Cardiac fibroblast (primary cell): ENCODE measurements at regions not wholly inside any gene's neighbourhood (a gene's known extent, or its start where the extent isn't known, plus 50 kb on each side); places are given as distances from the start of the nearest gene placed in this dataset.

ENCODE experiments used
- DNase-seq, 2 donors: peaks; one replicate each; pipeline versions ENCODE4 v3.0.0 to v3.0.0-alpha.2; 2010; ENCODE audit warnings: low read depth in 2 of 2
- H3K4me3 ChIP-seq, 2 donors: replicated peaks in 1 of 2; 1 replicate in 1 of 2; 2 replicates in 1 of 2; pipeline ENCODE4 v1.5.1; 2011; ENCODE audit warnings: low read depth in 2 of 2, low read length in 2 of 2, mild to moderate bottlenecking in 2 of 2, moderate library complexity in 1 of 2
- TF ChIP-seq, protein P1 (sequence below): IDR thresholded peaks from one replicate; pipeline ENCODE4 v1.5.1; 2011; ENCODE audit warnings: low read depth, mild to moderate bottlenecking, low read length, inconsistent platforms

DNA sequence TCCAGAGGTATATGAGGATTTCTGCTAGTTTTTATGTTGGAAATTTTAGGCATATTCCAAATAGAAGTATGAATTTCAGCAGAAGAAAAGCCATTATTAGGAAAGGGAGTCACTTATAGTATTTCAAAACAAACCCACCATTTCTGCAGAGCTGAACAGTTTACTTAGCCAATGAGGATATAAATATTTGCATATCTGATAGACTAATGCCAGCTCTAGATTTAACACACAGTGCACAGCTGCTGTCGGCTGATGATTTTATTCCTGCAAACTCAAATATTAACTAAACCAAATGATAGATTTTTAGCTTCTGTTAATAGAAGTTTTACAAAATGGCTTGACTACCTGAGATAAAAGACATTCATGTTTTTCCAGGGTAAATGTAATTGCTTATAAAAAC, 375.8 kb upstream of the FANCL start:
- DNase-seq: no peak
- TF ChIP-seq, protein P1, sequence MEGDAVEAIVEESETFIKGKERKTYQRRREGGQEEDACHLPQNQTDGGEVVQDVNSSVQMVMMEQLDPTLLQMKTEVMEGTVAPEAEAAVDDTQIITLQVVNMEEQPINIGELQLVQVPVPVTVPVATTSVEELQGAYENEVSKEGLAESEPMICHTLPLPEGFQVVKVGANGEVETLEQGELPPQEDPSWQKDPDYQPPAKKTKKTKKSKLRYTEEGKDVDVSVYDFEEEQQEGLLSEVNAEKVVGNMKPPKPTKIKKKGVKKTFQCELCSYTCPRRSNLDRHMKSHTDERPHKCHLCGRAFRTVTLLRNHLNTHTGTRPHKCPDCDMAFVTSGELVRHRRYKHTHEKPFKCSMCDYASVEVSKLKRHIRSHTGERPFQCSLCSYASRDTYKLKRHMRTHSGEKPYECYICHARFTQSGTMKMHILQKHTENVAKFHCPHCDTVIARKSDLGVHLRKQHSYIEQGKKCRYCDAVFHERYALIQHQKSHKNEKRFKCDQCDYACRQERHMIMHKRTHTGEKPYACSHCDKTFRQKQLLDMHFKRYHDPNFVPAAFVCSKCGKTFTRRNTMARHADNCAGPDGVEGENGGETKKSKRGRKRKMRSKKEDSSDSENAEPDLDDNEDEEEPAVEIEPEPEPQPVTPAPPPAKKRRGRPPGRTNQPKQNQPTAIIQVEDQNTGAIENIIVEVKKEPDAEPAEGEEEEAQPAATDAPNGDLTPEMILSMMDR: no peak
- H3K4me3 ChIP-seq: no peak overlapping the region

DNA sequence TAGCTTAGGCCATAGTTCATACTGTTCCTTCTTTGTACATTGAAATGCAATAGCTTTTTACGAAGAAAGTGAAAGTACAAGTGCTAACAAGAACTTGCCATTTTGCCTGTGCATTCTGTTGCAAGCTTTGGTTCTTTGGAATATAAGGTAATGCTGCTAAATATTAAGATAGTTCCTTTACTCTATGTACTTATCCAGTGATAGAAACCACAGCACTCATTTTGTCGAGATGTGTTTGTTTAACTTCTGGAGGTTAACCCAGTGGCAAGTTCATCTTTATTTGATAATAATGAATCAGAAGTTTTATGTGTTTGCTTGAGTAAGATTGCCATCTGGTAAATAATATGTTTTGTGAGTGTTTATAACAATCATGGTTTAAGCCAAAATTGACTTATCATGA, 373.1 kb upstream of the FANCL start:
- DNase-seq: no peak
- no peak overlapping the region for H3K4me3 ChIP-seq
- TF ChIP-seq, protein P1: no peak

DNA sequence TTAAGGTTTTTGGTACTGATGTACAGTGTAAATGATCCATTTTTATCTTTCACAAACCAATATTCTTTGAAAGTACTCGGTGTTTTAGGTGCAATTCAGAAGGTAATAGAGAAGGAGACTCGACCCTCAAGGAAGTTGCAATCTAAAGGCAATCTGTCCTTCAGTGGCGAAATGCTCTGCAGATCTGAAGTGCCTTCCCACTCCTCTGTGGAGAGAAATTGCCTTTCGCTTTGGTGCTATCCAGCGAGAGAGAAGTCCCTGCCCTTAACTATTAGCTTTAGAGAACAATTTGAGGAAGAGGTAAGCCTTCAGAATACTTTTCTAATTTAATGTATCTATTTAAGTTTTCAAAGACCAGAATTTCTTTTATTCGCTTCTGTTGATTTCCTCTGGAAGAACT, 371.8 kb upstream of the FANCL start:
- DNase-seq: no peak
- no peak overlapping the region for H3K4me3 ChIP-seq
- TF ChIP-seq, protein P1: no peak

DNA sequence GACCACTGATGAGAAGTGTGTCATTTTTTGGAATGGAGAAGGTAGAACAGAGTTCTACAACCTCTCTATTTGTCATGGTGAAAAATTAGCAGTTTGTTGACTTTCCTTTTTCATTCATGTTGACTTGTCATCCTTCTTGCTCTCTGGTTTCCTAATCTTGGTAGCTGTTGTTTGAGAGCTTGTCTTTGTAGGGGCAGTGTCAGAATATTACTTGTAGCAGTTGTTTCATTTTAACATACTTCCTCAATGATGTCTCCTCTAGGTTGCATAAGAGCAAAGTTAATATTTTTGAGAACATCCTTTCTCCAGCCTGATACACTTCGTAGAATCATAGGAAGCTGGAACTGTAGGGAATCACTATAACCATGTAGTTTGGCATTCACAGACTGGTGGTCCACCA, 368.2 kb upstream of the FANCL start:
- no peak overlapping the region for H3K4me3 ChIP-seq
- TF ChIP-seq, protein P1: no peak
- peak in 1 of 2 donors; percentile 29 for DNase-seq

DNA sequence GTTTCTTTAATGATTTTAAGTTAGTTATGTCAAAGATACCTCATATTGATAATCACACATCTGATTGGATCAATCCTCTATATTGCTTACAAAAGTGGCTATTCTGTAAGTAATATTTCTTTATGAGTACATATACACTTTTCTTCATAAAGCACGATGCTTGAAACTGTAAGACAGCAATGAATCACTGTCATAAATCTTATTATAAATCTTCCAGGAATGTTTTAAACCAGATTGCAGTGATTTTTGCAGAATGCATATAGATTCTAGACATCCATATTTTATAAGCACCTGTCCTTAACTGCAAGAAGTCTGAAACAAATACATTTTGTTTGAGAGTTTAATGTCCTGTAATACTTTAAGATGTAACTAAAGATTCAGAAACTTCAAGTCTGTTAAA, 367.0 kb upstream of the FANCL start:
- no peak for DNase-seq
- TF ChIP-seq, protein P1: no peak
- H3K4me3 ChIP-seq: no peak overlapping the region

DNA sequence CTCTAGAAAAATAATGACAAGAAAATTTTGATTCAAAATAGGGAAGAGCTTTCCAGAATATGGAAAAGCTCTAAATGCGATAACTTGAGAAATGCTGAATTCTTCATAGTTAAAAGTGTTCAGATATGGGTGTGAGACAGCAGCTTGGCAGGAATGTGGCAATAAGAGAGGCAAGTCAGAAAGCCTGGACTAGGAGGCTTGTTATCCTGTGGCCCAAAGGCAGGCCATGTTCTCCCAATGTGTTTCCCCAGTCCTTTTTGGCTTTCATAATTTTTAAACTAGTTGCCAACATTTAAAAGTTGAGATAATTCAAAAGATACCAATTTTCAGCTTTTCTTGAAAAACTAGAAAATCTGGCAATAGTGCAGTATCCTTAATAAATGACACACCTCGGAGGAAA, 366.3 kb upstream of the FANCL start:
- TF ChIP-seq, protein P1: no peak

DNA sequence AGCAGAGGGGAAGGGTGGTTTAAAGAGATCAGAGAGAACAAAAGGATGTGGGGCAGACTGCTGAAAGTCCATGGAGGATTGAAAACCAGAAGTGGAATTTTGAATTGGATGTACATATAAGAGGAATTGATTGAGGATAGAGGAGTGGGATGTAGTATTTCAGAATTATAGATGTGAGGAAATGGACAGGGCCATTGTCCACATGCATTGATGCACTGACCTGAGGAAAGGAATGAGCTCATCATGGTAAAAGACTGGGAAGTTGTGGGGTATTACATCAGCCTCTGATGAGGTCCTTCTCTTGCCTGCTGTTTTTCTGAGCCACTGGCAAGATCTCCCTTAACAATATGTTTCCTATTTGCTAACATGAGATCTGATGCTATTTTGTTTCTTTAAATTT, 365.7 kb upstream of the FANCL start:
- TF ChIP-seq, protein P1: no peak
- DNase-seq: peak in 1 of 2 donors; percentile 48
- no peak overlapping the region for H3K4me3 ChIP-seq

More for the DNA sequence above, 366.3 kb upstream of the FANCL start:
- DNase-seq: no peak
- H3K4me3 ChIP-seq: no peak overlapping the region
